WTC11 (cell line): ENCODE measurements at regions not wholly inside any gene's neighbourhood (a gene's known extent, or its start where the extent isn't known, plus 50 kb on each side); places are given as distances from the start of the nearest gene placed in this dataset.

Experiments used
- CBFB ChIP-seq: sonication (generic); formaldehyde crosslinking; IDR thresholded peaks from 2 replicates; pipeline ENCODE4 v1.8.1; 2022; ENCODE audit warnings: mild to moderate bottlenecking, low read depth, missing genetic modification reagents
- CTCF ChIP-seq: fragments of 200-600 bp; IDR thresholded peaks from 2 replicates; pipeline ENCODE4 v1.8.0; 2022; ENCODE audit warnings: antibody characterized with exemption
- ETV6 ChIP-seq: sonication (generic); formaldehyde crosslinking; IDR thresholded peaks from 2 replicates; pipeline ENCODE4 v1.8.1; 2022; ENCODE audit warnings: mild to moderate bottlenecking, missing genetic modification reagents
- FOXP1 ChIP-seq: sonication (generic); formaldehyde crosslinking; IDR thresholded peaks from 2 replicates; pipeline ENCODE4 v1.8.0; 2022; ENCODE audit warnings: missing genetic modification reagents, mild to moderate bottlenecking, moderate library complexity, borderline replicate concordance
- MLX ChIP-seq: sonication (generic); formaldehyde crosslinking; IDR thresholded peaks from 2 replicates; pipeline ENCODE4 v1.8.1; 2023; ENCODE audit warnings: mild to moderate bottlenecking, missing genetic modification reagents, moderate library complexity
- NFE2L1 ChIP-seq: sonication (generic); formaldehyde crosslinking; IDR thresholded peaks from 2 replicates; pipeline ENCODE4 v1.8.1; 2023; ENCODE audit warnings: missing genetic modification reagents
- NR1H2 ChIP-seq: sonication (generic); formaldehyde crosslinking; IDR thresholded peaks from 2 replicates; pipeline ENCODE4 v1.9.0; 2021; ENCODE audit warnings: mild to moderate bottlenecking, moderate library complexity, missing genetic modification reagents
- TEAD1 ChIP-seq: sonication (generic); formaldehyde crosslinking; IDR thresholded peaks from 2 replicates; pipeline ENCODE4 v1.8.0; 2022; ENCODE audit warnings: mild to moderate bottlenecking, missing genetic modification reagents
- ZBTB43 ChIP-seq: sonication (generic); formaldehyde crosslinking; IDR thresholded peaks from 2 replicates; pipeline ENCODE4 v1.8.1; 2023; ENCODE audit warnings: mild to moderate bottlenecking, missing genetic modification reagents
- ZNF121 ChIP-seq: sonication (generic); formaldehyde crosslinking; IDR thresholded peaks from 2 replicates; pipeline ENCODE4 v1.8.0; 2023; ENCODE audit warnings: missing genetic modification reagents
- ZNF425 ChIP-seq: fragments of 250-450 bp; sonication (Bioruptor Pico); conservative IDR thresholded peaks from 2 replicates; pipeline ENCODE4 v1.9.0; 2021; ENCODE audit warnings: mild to moderate bottlenecking

- no peak for TF ChIP-seq CTCF
- no peak for TF ChIP-seq NR1H2 (CRISPR knock-in tag)
- TF ChIP-seq TEAD1: no peak
- no peak for TF ChIP-seq ETV6 (CRISPR knock-in tag)
- no peak for TF ChIP-seq ZNF121
- TF ChIP-seq CBFB (CRISPR knock-in tag): no peak
- TF ChIP-seq MLX: no peak
- TF ChIP-seq FOXP1: no peak
- TF ChIP-seq ZNF425: no peak
- no peak for TF ChIP-seq NFE2L1 (CRISPR knock-in tag)
- no peak for TF ChIP-seq ZBTB43
Observed at GRCh38 chr5:39905356-39905755, 480.6 kb upstream of the DAB2 start.
